ENCODE measurements at regions not wholly inside any gene's neighbourhood (a gene's known extent, or its start where the extent isn't known, plus 50 kb on each side); places are given as distances from the start of the nearest gene placed in this dataset.
"Not testable (repeated sequence)": the region's sequence is repeated elsewhere in the genome, so short reads cannot be mapped to it uniquely, and the experiment has no call there.

- peaks cover 2% of the 10 kb centered on the region for H3K27me3 Mint-ChIP-seq
- intact Hi-C loops (cut with micrococcal nuclease) = no loop called here
- H3K27ac Mint-ChIP-seq = no peak overlapping the region
- H3K36me3 Mint-ChIP-seq (ENCODE audit: low read depth) = no peaks in the 10 kb centered on the region
- H3K4me1 Mint-ChIP-seq (ENCODE audit: low read depth) = no peaks in the 10 kb centered on the region
- H3K4me3 Mint-ChIP-seq = no peak overlapping the region
- no peaks in the 10 kb centered on the region for H3K9me3 Mint-ChIP-seq
Measured at GRCh38 chr2:75303227-75303626, 103.9 kb upstream of the TACR1 start.

- Mint-ChIP-seq H3K9me3 (peaks cover 7% of the 10 kb centered on the region), H3K27me3 (peaks cover 2% of the 10 kb centered on the region), H3K4me1 (ENCODE audit: low read depth) (no peaks in the 10 kb centered on the region), H3K36me3 (ENCODE audit: low read depth) (no peaks in the 10 kb centered on the region), H3K27ac (no peak overlapping the region), H3K4me3 (no peak overlapping the region)
- intact Hi-C loops (cut with micrococcal nuclease) = no loop called here
Measured at GRCh38 chr2:75294362-75294761, 95.0 kb upstream of the TACR1 start.

- Mint-ChIP-seq H3K4me3 (no peak overlapping the region), H3K4me1 (ENCODE audit: low read depth) (peaks cover 6% of the 10 kb centered on the region), H3K9me3 (peaks cover 7% of the 10 kb centered on the region), H3K27me3 (no peaks in the 10 kb centered on the region), H3K27ac (no peak overlapping the region), H3K36me3 (ENCODE audit: low read depth) (no peaks in the 10 kb centered on the region)
- intact Hi-C loops (cut with micrococcal nuclease) = no loop called here
Measured at GRCh38 chr2:75292826-75293225, 93.5 kb upstream of the TACR1 start.

GRCh38 chr2:75290600-75291150 is 91.4 kb upstream of the TACR1 start:
- intact Hi-C loops (cut with micrococcal nuclease) = no loop called here
- no peaks in the 10 kb centered on the region for H3K36me3 Mint-ChIP-seq (ENCODE audit: low read depth)
- H3K27ac Mint-ChIP-seq = no peak overlapping the region
- H3K4me1 Mint-ChIP-seq (ENCODE audit: low read depth) = peaks cover 13% of the 10 kb centered on the region
- peaks cover 7% of the 10 kb centered on the region for H3K9me3 Mint-ChIP-seq
- no peaks in the 10 kb centered on the region for H3K27me3 Mint-ChIP-seq
- H3K4me3 Mint-ChIP-seq = no peak overlapping the region

- intact Hi-C loops (cut with micrococcal nuclease) = no loop called here
- peaks cover 13% of the 10 kb centered on the region for H3K4me1 Mint-ChIP-seq (ENCODE audit: low read depth)
- H3K27me3 Mint-ChIP-seq = no peaks in the 10 kb centered on the region
- H3K9me3 Mint-ChIP-seq = peaks cover 7% of the 10 kb centered on the region
- no peak overlapping the region for H3K4me3 Mint-ChIP-seq
- H3K36me3 Mint-ChIP-seq (ENCODE audit: low read depth) = no peaks in the 10 kb centered on the region
- H3K27ac Mint-ChIP-seq = no peak overlapping the region
Measured at GRCh38 chr2:75289771-75290170, 90.5 kb upstream of the TACR1 start.

GRCh38 chr2:75289178-75289577 is 89.9 kb upstream of the TACR1 start:
- H3K9me3 Mint-ChIP-seq; intact Hi-C loops (cut with micrococcal nuclease); H3K4me3 Mint-ChIP-seq; H3K27ac Mint-ChIP-seq; H3K36me3 Mint-ChIP-seq (ENCODE audit: low read depth); H3K27me3 Mint-ChIP-seq: not testable (repeated sequence)
- H3K4me1 Mint-ChIP-seq (ENCODE audit: low read depth) = peaks cover 19% of the 10 kb centered on the region

GRCh38 chr2:75288760-75289159 is 89.4 kb upstream of the TACR1 start:
- H3K36me3 Mint-ChIP-seq (ENCODE audit: low read depth) = no peaks in the 10 kb centered on the region
- H3K27me3 Mint-ChIP-seq = peaks cover 4% of the 10 kb centered on the region
- intact Hi-C loops (cut with micrococcal nuclease) = no loop called here

GRCh38 chr2:75287624-75288316 is 88.5 kb upstream of the TACR1 start:
- H3K4me1 Mint-ChIP-seq (ENCODE audit: low read depth) = peaks cover 19% of the 10 kb centered on the region

More at GRCh38 chr2:75288760-75289159, 89.4 kb upstream of the TACR1 start:
- Mint-ChIP-seq H3K27ac (peak overlapping the region; percentile 57), H3K4me1 (ENCODE audit: low read depth) (peaks cover 19% of the 10 kb centered on the region), H3K9me3 (peaks cover 7% of the 10 kb centered on the region), H3K4me3 (no peak overlapping the region)

GRCh38 chr2:75284345-75284744 is 85.0 kb upstream of the TACR1 start:
- H3K4me3 Mint-ChIP-seq = no peak overlapping the region
- peaks cover 9% of the 10 kb centered on the region for H3K27me3 Mint-ChIP-seq
- intact Hi-C loops (cut with micrococcal nuclease) = no loop called here
- peaks cover 19% of the 10 kb centered on the region for H3K4me1 Mint-ChIP-seq (ENCODE audit: low read depth)
- no peaks in the 10 kb centered on the region for H3K9me3 Mint-ChIP-seq
- H3K36me3 Mint-ChIP-seq (ENCODE audit: low read depth) = no peaks in the 10 kb centered on the region
- no peak overlapping the region for H3K27ac Mint-ChIP-seq

More at GRCh38 chr2:75287624-75288316, 88.5 kb upstream of the TACR1 start:
- Mint-ChIP-seq H3K36me3 (ENCODE audit: low read depth) (no peaks in the 10 kb centered on the region), H3K4me3 (no peak overlapping the region), H3K9me3 (peaks cover 7% of the 10 kb centered on the region), H3K27ac (peak overlapping the region; percentile 57), H3K27me3 (peaks cover 6% of the 10 kb centered on the region)
- intact Hi-C loops (cut with micrococcal nuclease) = no loop called here

GRCh38 chr2:75278821-75279379 is 79.6 kb upstream of the TACR1 start:
- intact Hi-C loops (cut with micrococcal nuclease) = no loop called here
- no peaks in the 10 kb centered on the region for H3K36me3 Mint-ChIP-seq (ENCODE audit: low read depth)

GRCh38 chr2:75278314-75278713 is 79.0 kb upstream of the TACR1 start:
- Mint-ChIP-seq H3K9me3 (no peaks in the 10 kb centered on the region), H3K4me3 (no peak overlapping the region), H3K4me1 (ENCODE audit: low read depth) (no peaks in the 10 kb centered on the region), H3K36me3 (ENCODE audit: low read depth) (no peaks in the 10 kb centered on the region), H3K27ac (no peak overlapping the region), H3K27me3 (peaks cover 8% of the 10 kb centered on the region)
- intact Hi-C loops (cut with micrococcal nuclease) = no loop called here

More at GRCh38 chr2:75278821-75279379, 79.6 kb upstream of the TACR1 start:
- Mint-ChIP-seq H3K27me3 (peaks cover 10% of the 10 kb centered on the region), H3K9me3 (no peaks in the 10 kb centered on the region), H3K4me3 (no peak overlapping the region), H3K4me1 (ENCODE audit: low read depth) (no peaks in the 10 kb centered on the region), H3K27ac (no peak overlapping the region)

- Mint-ChIP-seq H3K27ac (no peak overlapping the region), H3K4me1 (ENCODE audit: low read depth) (no peaks in the 10 kb centered on the region), H3K4me3 (no peak overlapping the region), H3K9me3 (no peaks in the 10 kb centered on the region), H3K27me3 (peaks cover 11% of the 10 kb centered on the region), H3K36me3 (ENCODE audit: low read depth) (no peaks in the 10 kb centered on the region)
- intact Hi-C loops (cut with micrococcal nuclease) = no loop called here
Measured at GRCh38 chr2:75277111-75277510, 77.8 kb upstream of the TACR1 start.

- H3K9me3 Mint-ChIP-seq = no peaks in the 10 kb centered on the region
Measured at GRCh38 chr2:75276093-75277029, 77.0 kb upstream of the TACR1 start.

GRCh38 chr2:75274936-75275335 is 75.6 kb upstream of the TACR1 start:
- peaks cover 8% of the 10 kb centered on the region for H3K27me3 Mint-ChIP-seq
- H3K4me3 Mint-ChIP-seq = no peak overlapping the region
- H3K4me1 Mint-ChIP-seq (ENCODE audit: low read depth) = no peaks in the 10 kb centered on the region
- no peaks in the 10 kb centered on the region for H3K9me3 Mint-ChIP-seq
- H3K36me3 Mint-ChIP-seq (ENCODE audit: low read depth) = no peaks in the 10 kb centered on the region
- intact Hi-C loops (cut with micrococcal nuclease) = no loop called here
- no peak overlapping the region for H3K27ac Mint-ChIP-seq

More at GRCh38 chr2:75276093-75277029, 77.0 kb upstream of the TACR1 start:
- H3K4me1 Mint-ChIP-seq (ENCODE audit: low read depth) = no peaks in the 10 kb centered on the region
- peaks cover 8% of the 10 kb centered on the region for H3K27me3 Mint-ChIP-seq
- H3K27ac Mint-ChIP-seq = no peak overlapping the region
- intact Hi-C loops (cut with micrococcal nuclease) = no loop called here
- H3K36me3 Mint-ChIP-seq (ENCODE audit: low read depth) = no peaks in the 10 kb centered on the region
- H3K4me3 Mint-ChIP-seq = no peak overlapping the region

Data from dendritic cell treated with granulocyte-macrophage colony-stimulating factor and Interleukin-4, amounts not matched to agents 40 ng/mL and 50 ng/mL, for 4 days (primary cell).